HG03439 (cell line): ENCODE measurements at regions not wholly inside any gene's neighbourhood (a gene's known extent, or its start where the extent isn't known, plus 50 kb on each side); places are given as distances from the start of the nearest gene placed in this dataset.
"Not testable (repeated sequence)": the region's sequence is repeated elsewhere in the genome, so short reads cannot be mapped to it uniquely, and the experiment has no call there.

Experiments
- ATAC-seq: cut with Tn5 transposase; IDR thresholded peaks from one replicate; pipeline ENCODE4 v1.9.1; 2021; ENCODE audit warnings: mild to moderate bottlenecking, moderate library complexity; ENCODE audit not compliant: unreplicated experiment

GRCh38 chr9:106039151-106039935 lies 345.0 kb downstream of the TMEM38B start:
- no peak for ATAC-seq

- not testable (repeated sequence) for ATAC-seq
Measured at GRCh38 chr9:106041920-106042319, 347.6 kb downstream of the TMEM38B start.

- no peak for ATAC-seq
Measured at GRCh38 chr9:106051545-106051944, 357.2 kb downstream of the TMEM38B start.

GRCh38 chr9:106052166-106052565 lies 357.8 kb downstream of the TMEM38B start:
- ATAC-seq = no peak

- no peak for ATAC-seq
Measured at GRCh38 chr9:106052735-106053134, 358.4 kb downstream of the TMEM38B start.

- no peak for ATAC-seq
Measured at GRCh38 chr9:106056328-106056727, 362.0 kb downstream of the TMEM38B start.

- ATAC-seq = no peak
Measured at GRCh38 chr9:106058460-106058859, 364.1 kb downstream of the TMEM38B start.

- ATAC-seq = no peak
Measured at GRCh38 chr9:106059886-106060285, 365.5 kb downstream of the TMEM38B start.

GRCh38 chr9:106060885-106061284 lies 366.5 kb downstream of the TMEM38B start:
- ATAC-seq = no peak

- ATAC-seq = no peak
Measured at GRCh38 chr9:106062250-106062649, 367.9 kb downstream of the TMEM38B start.

GRCh38 chr9:106065136-106065535 lies 370.8 kb downstream of the TMEM38B start:
- ATAC-seq = no peak

- no peak for ATAC-seq
Measured at GRCh38 chr9:106065579-106066214, 371.4 kb downstream of the TMEM38B start.

GRCh38 chr9:106066940-106067524 lies 372.7 kb downstream of the TMEM38B start:
- ATAC-seq = no peak

- ATAC-seq = no peak
Measured at GRCh38 chr9:106069241-106069640, 374.9 kb downstream of the TMEM38B start.

GRCh38 chr9:106072421-106072820 lies 378.1 kb downstream of the TMEM38B start:
- ATAC-seq = no peak

GRCh38 chr9:106074006-106074405 lies 379.7 kb downstream of the TMEM38B start:
- no peak for ATAC-seq

GRCh38 chr9:106075236-106075959 lies 381.1 kb downstream of the TMEM38B start:
- ATAC-seq = no peak

- no peak for ATAC-seq
Measured at GRCh38 chr9:106075960-106076327, 381.6 kb downstream of the TMEM38B start.

GRCh38 chr9:106076711-106077110 lies 382.4 kb downstream of the TMEM38B start:
- no peak for ATAC-seq

- ATAC-seq = no peak
Measured at GRCh38 chr9:106077731-106078130, 383.4 kb downstream of the TMEM38B start.

GRCh38 chr9:106082621-106083020 lies 388.3 kb downstream of the TMEM38B start:
- no peak for ATAC-seq
